ENCODE measurements at regions not wholly inside any gene's neighbourhood (a gene's known extent, or its start where the extent isn't known, plus 50 kb on each side); places are given as distances from the start of the nearest gene placed in this dataset.

- TF ChIP-seq ZNF496 (CRISPR knock-in tag; IDR thresholded peaks at IDR 0.05; ENCODE audit: insufficient replicate concordance) (no peak), RNF2 (conservative IDR thresholded peaks at IDR 0.05; ENCODE audit: low read depth) (no peak), ZNF263 (CRISPR knock-in tag; IDR thresholded peaks at IDR 0.05) (no peak), FOXK1 (CRISPR knock-in tag; IDR thresholded peaks at IDR 0.05; ENCODE audit: borderline replicate concordance, low read depth) (no peak), KDM5A (IDR thresholded peaks at IDR 0.05; ENCODE audit: borderline replicate concordance, low read length) (no peak), ZNF143 (CRISPR knock-in tag; IDR thresholded peaks at IDR 0.05) (no peak), ZNF276 (CRISPR knock-in tag; IDR thresholded peaks at IDR 0.05; ENCODE audit: low read depth) (no peak), ZBTB44 (CRISPR knock-in tag; IDR thresholded peaks at IDR 0.05) (no peak), USF2 (IDR thresholded peaks at IDR 0.05; ENCODE audit: low read depth, low read length) (no peak), USF2 (CRISPR knock-in tag; IDR thresholded peaks at IDR 0.05; ENCODE audit: borderline replicate concordance) (no peak), FOXJ3 (CRISPR knock-in tag; IDR thresholded peaks at IDR 0.05; ENCODE audit: borderline replicate concordance) (no peak), NCOA5 (CRISPR knock-in tag; IDR thresholded peaks at IDR 0.05) (no peak), ZNF10 (CRISPR knock-in tag; IDR thresholded peaks at IDR 0.05; ENCODE audit: borderline replicate concordance, low read depth) (no peak), IRF1 (CRISPR knock-in tag; IDR thresholded peaks at IDR 0.05; ENCODE audit: low read depth) (no peak)
These were observed 52.7 kb upstream of the ERCC6L2 start for GRCh38 chr9:95822583-95823431.

Measured in HepG2 (cell line).